ENCODE measurements at regions not wholly inside any gene's neighbourhood (a gene's known extent, or its start where the extent isn't known, plus 50 kb on each side); places are given as distances from the start of the nearest gene placed in this dataset.

DNA sequence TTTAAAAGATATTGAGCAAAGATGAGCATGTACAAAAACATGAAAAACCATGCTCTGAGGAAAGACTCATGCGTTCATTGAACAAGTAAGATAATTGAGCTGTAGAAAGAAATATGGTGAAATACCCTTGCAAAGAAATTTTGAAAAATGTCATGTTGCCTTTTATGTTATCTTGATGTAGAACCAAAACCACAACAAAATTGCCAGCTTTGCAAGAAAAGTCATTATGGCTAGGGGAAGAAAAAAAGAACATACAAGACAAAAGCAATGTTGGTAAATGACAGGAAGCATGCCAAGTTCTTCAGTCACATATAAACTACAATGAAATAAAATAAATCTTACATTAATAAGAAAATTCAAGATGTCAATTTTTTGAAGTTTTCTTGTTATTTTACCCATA lies 368.0 kb downstream of the IRX1 start:
- no peak for DNase-seq

DNA sequence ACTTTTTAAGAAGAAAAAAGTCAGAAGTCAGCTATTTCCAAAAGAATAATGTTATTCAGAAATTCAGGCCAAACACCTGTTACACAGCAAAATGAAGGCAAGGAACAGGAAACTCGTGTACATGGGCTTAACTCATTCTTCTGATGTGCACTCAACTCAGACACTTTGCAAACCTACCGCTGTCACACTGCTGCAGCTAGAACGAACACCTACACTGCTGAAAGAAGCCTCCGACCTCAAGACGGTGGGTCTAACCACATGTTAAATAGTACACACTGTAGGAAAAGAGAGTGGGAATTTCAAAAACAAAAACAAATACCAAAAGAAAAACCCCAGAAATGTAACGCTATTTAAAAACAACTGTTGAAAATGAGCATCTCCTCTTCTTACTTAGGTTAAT lies 384.5 kb downstream of the IRX1 start:
- no peak for DNase-seq

DNA sequence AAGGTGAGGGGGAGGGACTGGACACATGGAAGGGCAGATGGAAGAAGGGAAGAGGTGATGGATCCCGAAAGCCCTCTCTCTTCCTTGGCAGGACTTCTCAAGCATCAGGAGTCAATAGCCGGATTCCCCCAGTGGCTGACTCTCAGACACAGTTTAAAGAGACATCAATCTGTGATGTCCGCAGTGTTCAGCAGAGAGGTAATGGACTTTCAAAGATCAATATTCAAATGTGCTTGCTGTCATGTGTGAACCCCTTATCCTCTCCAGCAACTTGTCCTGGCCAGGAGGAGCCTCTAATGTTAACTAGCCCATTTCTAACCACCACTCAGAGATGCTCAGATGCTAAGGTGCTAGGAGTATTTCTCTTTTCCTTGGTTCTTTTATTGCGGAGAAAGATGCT lies 392.2 kb downstream of the IRX1 start:
- DNase-seq = no peak

DNA sequence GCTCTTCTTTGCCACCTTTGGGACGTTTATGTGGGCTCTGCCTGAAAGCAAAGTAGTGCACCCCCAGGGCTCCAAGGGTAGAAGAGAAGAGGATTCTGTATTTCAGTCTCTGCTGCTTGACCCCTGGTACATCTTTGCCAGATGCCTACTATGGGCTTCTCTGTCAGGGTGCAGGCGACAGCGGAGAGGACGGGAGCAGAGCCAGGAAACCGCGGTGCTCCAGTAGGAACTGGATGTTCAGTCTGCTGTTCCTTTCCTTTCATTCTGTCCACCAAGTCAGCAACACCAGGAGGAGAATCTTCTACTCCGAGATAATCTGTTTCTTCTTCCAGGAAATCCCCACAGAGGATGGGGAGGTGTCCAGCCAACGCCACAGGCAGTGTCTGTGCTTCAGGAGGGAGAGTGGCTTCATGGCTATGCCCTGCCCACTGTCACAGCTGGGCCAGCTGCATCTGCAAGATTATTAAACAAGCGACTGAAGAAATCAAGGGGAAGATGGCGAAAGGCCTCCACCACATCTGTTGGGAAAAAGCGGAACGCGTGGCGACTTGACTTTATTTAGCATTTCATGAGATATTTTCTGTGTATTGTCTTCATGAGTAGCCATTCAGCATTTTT lies 398.3 kb downstream of the IRX1 start:
- no peak for DNase-seq

DNA sequence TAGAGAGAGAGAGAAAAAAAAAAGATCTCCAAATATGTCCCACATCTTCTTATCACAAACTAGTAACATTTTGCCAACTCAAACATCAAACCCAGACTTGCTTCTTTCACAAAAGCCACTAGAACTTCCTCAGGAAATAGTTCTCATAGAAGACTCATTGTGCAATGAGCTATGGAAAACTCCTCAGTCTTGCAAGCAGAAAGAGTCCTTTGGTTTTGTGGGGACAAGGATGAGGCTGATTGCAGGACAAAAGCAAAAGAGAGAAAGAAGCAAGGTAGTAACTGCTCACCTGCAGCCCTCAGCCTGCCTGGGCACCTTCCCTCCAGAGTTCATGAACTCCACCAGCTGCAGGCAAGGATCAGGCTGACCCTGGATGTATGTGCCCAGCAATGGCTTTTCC lies 399.0 kb downstream of the IRX1 start:
- DNase-seq = no peak

DNA sequence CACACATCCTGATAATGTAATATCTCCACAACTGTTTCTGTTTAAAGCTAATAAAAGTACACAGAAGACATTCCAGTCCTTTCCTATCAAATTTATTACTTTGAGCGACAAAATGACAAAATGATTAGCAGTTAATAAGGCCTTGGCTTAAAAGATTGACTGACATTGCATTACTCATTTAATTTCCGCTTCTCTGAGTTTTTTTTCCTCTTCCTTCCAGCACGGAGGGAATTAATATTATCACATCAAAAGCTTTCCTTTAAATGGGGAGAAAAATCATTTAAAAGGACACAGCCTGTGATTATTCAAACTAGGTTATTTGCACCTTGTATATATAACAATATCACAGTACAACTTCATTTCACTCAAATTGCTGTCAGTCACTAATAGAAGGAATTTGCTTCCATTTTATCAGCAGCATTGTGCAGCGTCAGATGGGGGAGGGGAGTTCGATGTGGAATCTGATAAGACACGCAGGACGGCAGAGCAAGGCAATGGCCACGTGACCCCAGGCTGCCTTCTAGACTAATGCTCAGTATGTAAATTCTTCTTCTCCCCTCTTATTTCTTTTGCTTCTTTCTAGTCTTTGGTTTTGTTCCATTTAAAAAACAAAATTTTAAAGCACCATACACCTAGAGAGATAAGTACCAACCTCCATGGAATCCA lies 400.5 kb downstream of the IRX1 start:
- DNase-seq = peak; percentile 8

DNA sequence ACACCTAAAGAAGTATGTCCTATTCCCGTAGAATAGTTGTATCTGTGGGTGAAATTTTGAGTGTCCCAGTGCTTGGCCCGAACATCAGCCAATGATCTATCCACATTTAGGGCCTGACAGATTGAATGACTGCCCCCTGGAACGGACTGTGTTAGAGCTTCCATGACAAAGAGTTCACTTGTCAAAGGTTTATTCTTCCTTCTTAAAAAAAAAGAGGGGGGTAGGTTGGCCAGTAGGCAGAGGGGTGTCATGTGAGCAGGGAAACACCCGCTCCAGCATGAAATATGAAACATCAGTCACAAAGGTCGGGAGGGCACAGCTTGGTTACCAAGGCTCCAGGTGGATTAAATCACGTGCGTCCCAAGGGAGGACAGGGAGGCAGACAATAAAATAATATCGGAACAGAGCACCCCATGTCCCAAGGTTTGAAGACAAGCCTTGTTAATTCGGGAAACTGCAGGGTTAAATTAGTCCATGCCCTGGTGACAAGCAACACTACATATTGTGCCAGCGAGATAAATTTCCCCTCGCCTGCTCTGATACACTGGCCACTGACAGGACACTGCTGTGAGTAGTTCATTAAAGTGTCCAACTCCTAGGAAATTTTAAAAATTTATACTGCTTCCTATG lies 401.2 kb downstream of the IRX1 start:
- peak; percentile 83 for DNase-seq

DNA sequence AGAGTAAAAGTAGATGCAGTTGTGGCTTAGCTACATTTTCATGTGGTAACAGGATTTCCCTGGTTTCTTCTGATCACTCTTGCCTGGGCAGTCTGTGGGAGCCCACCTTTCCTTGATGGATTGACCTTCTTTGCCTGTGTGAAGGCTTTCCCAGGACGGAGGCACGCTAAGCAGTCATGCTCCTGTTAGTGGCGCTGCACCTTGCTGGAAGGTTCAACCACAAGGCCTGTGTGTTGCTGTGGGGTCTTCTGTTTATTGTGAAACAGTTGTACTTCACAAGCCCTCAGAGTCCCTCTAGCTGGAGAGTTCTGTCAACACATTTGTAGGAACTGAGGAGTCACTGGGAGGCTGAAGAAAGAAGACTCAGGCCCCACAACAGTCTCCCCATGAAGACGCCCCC lies 402.0 kb downstream of the IRX1 start:
- DNase-seq = no peak

DNA sequence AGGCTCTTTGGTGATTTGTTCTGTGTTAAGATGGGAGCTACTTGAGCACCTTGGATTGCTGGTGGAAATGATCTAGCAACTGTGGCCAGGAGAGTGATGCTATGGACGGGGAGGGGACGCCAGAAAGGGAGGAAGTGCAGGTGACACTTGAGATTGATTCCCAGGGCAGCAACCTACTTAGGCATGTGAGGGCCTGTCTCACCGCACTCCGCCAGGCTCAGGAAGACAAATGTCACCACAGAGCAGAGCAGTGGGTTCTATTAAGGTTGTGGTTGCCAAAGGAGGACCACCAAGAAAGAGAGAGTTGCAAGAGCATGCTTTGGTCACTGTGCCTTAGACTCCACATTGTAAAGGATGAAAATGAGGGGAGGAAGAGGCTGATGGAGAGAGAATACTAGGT lies 404.3 kb downstream of the IRX1 start:
- no peak for DNase-seq

DNA sequence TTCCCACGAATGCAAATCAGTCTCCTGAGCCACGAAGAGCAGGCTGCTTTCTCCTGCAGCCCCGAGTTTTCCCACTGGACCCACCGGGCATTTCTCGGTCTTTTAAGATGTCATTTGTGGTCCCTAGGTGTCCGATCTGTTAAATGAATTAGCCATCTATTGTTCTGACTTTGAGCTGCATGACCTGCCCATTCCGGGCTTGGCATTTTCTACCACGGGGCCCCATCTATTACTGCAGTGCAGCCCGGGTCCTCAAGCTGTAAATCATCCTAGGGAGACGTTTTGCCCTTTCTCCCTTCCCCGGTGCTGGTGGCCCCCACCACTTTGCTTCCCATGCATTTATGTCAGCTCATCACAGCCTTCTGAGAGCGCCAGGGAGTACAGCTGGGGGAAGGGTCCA lies 405.4 kb downstream of the IRX1 start:
- DNase-seq = no peak

DNA sequence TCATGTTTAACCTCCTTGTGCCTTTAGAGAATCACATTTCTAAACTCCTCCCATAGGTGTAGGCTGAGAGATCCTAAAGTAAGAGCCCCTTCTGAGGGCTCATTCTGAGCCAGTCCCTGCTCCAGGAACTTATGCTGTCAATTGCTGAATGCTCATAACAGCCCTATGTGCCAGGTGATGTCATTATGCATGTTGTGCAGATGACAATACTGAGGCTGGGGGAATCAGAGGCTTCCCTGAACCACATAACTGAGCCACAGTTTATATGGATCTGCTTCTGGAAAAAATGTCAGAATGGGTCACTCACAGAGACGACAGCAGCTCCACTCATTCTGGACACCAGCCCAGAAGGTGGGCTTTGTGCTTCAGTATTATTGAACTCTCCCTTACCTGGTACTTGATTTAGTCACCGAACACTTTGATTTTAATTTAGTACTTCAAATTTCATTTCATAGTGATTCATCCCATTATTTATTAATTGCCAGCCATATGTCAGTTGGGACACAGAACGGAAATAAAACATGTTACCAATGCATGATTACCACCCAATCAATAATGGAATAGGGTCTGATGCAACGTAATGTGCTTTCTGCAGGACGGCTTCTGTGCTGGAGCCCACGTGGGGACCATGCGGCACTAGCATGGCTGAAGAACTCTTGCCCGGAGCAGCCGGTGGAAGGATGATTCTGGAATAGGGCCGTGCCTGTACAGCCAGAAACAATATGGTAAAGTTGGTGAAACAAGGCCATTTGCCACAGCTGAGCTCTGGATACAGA lies 406.3 kb downstream of the IRX1 start:
- DNase-seq = no peak

DNA sequence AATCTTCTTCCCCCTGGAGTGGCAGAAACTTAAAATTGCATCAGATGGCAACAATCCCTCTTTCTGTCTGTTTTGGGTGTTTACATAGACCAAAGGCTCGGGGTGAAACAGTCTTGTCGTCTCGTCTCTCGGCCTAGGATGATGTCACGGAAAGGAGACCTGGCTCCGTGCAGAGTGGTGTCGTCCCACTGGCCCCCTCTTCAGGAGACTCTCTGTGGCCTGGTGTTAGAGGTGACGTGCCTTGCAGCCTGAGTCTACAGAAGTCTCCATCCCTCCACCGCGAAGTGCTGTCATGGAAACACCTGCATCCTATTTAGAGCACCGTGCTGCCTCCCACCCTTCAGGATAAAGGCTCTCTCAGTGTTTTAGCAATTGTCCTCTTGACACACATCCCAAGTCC lies 409.7 kb downstream of the IRX1 start:
- DNase-seq = no peak

DNA sequence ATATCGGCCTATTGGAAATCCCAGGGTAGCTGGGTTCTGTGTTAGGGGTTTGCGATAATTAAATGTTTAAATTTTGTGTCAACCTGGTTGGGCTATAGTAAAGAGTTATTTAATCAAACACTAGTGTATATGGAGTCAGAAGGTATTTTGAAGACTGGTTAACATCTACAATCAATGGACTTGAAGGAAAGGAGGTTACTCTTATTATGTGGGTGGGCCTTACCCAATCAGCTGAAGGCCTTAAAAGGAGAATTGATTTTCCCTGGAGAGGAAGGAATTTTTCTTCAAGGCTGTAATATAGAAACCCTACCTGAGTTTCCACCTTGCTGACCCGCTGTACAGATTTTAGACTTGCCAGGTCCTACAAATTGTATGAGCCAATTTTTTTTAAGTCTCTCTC lies 411.4 kb downstream of the IRX1 start:
- no peak for DNase-seq

DNA sequence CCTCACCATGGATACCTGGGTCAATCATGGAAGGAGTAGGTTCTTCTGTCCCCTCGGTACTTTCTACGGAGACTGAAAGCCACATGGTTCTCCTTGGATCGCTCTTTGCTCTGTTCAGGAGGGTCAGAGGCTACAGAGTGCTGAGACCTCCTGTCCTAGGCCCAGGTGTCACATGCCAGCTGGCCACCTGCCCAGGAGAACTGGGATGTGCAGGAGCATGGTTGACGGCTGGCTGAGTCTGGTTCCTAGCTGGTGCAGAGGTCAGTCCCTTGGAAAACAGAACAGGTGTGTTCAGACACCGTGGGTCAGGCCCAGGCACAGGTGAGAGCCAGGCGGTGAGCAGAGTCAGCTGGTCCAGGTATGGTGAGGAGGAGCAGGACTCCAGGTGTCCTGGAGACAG lies 416.3 kb downstream of the IRX1 start:
- DNase-seq = no peak

DNA sequence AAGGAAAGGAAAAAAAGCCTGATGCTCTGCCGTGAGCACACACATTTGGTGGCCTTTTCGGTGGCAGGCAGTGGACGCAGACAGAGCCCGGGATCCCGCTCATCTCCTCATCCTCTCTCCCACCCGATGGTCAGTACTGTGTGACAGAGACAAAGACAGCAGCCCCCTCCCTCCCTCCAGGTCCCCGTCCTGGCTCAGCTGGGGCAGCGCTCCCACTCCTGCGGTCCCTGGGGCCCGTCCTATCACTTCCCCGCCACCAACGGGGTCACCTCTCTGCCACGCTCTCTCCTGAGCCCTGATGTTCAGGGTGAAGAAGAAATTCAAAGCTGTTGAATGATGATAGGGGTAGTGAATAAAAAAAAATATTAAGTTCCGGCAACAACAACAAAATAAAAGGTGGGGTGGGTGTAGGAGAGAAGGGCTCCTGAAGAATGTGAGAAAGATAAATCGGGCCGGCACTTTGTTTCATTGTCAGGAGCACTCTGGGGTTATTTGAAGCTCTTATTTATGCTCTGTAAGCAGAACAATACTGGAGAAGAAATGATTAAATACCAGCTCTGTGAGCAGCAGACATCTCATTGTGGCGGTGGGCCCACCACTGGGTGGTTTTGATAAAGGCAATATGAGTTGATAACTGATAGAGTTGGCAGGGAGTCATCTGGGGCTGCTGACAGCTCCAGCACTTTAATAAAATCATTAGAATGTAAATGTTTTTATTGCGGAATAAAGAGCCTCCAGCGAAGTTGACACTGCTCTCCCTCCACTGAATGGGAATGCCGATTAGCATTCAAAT lies 417.7 kb downstream of the IRX1 start:
- DNase-seq = no peak

DNA sequence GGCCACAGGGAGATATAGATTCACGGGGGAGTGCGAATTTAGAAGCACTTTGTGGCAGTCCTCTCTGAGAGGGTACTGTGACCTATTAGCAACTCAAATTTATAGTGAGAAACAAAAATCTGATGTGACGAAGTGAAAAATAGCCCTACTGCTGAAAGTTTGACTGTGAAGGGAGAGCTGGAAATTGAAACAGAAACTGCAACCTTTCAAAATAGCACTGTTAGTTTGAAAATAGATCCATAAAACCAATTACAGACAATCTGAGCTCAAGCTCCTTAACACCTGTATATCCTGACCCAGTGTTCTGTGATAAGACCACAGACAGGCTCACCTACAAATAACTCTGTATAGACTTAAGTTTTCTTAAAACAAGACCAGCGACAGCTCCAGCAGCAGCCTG lies 420.1 kb downstream of the IRX1 start:
- no peak for DNase-seq

DNA sequence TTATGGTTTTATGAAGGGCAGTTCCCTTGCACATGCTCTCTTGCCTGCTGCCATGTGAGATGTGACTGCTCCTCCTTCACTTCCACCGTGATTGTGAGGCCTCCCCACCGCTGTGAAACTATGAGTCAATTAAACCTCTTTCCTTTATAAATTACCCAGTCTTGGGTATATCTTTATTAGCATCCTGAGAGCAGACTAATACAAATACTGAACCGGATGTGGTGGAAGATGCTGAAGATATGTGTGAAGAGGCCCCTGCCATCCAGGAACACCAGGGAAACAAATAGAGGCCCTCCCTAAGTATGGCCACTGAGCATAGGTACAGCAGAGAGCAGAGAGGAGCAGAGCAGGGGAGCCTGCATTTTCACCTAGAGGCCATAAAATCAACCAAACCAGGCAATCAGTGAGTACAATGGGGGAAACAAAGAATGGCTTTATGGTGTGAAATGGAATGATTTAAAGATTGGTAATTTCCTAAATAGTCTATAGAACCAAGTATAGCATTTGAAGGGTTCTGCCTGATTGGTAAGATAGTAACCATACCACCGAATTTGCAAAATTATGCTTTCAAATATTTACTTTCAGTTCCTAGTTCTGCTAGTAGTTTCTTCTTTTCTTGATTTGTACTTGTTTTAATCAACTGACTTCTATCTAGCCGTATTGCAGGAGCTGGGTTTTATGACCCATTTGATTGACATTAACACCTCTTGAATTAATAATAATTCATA lies 421.6 kb downstream of the IRX1 start:
- DNase-seq = no peak

DNA sequence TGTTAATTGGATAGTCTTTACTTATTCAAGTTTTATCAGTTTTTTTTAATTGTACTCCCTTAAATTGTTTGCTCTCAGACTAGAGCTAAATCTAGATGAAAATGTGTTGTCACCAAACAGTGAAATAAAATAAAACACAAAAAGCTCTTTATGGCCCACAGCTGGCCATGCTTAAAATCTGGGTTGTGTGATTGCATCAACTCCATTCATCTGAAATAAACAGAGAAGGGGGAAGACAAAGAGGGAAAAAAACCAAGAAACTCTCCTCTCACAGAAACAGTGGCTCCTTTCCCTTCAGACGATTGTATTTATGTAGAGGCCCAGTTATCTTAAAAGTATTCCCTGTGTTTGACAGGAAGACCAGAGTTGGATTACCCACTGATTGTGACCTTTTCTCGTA lies 422.4 kb downstream of the IRX1 start:
- no peak for DNase-seq

DNA sequence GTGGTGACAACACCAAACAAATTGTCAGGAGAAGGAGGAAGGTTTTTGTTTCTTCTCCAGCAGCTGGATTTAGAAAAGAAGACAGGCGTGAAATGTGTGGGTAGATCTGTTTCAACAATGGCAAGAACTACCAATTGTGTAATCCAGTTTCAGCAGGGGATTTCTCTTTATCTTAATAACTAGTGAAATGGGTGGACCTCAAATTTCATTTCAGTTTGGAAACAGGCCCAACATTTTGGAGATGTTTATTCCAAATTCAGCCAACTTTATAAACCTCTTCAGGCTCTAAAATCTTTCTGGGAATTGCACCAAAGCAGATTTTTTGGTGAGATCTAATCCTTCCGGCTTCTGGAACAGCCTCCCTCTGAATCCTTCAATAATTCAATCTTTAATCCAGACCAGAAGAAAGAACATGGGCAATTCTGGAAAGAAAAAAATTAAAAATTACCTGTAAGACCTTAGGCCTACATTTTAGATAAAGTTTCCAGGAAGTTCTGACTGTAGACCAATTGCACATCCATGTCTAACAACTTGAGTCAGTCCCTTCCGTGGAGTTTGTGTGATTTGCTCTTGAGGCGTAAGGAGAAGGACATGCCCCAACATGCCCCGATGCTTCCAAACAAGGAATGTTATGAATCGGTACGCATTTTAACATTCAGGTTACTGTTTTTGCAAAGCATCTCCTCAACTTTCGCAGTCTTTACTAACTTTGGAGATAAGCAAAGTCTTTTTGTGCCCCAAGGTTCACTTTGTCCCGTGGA lies 423.6 kb downstream of the IRX1 start:
- DNase-seq = no peak

DNA sequence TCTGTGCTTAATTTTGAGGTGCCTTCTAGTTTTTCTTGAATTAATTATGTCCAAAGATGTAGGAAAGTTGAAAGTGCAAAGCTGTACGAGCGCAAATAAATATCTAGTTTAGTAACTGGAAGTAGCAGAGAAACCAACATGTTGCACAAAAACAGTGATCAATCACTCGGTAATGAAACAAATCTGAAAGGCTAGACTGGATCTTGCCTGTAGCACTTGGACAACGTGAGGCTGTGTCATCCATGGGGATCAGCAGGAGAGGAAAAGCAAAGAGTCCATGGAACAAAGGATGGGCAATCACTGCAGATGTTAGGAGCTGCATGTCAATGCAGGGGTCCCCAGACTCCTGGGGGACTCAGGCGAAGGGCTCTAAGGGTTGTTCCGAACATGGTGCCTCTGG lies 424.2 kb downstream of the IRX1 start:
- no peak for DNase-seq

DNA sequence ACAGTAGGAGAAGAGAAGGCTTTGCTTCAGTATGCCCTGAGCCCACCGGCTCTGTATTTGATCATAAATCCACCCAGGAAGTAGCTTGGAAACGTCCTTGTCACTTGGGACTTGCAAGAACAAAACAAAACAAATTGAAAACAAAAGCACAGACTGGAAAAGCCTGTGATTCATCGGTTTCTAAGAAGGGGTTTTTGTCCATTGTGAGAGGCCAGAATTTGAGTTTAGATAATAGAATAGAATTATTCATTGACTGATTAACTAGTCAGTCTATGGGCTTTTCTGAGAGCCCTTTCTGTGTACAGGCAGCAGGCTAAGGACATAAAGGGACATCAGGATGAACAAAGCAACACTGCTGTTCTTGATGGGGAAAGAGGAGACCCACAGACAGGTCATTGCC lies 424.8 kb downstream of the IRX1 start:
- DNase-seq = no peak
